GM12878 (cell line): ENCODE measurements at regions not wholly inside any gene's neighbourhood (a gene's known extent, or its start where the extent isn't known, plus 50 kb on each side); places are given as distances from the start of the nearest gene placed in this dataset.
"Not testable (repeated sequence)": the region's sequence is repeated elsewhere in the genome, so short reads cannot be mapped to it uniquely, and the experiment has no call there.

Source experiments
- ATAC-seq: fragments of 200-7000 bp; cut with Tn5 transposase; 3 replicates; pipeline ENCODE4 v1.9.1; 2020; ENCODE audit warnings: mild to moderate bottlenecking, moderate library complexity
- BruUV-seq: library from RNA; stranded (reverse); fragments of 400-500 nt; replicated peaks from 2 replicates; lab custom pipeline; 2021; lab: Mats Ljungman, UMichigan
- CTCF ChIA-PET: fragments of 300-600 bp; sonication (Branson Sonifier 250); formaldehyde crosslinking; extraction: SDS; loops from one replicate; lab custom pipeline; 2021; ENCODE audit warnings: inconsistent platforms; lab: Yijun Ruan, JAX
- POLR2A ChIA-PET: fragments of 350-600 bp; formaldehyde crosslinking; extraction: SDS; loops from one replicate; lab custom pipeline; 2021; ENCODE audit warnings: inconsistent platforms; lab: Charles Lee
- RAD21 ChIA-PET: fragments of 300-600 bp; sonication (Branson Sonifier 250); formaldehyde crosslinking; loops from one replicate; lab custom pipeline; 2023; ENCODE audit warnings: antibody characterized with exemption; ENCODE audit not compliant: unreplicated experiment; lab: Charles Lee
- SMC1A ChIA-PET: fragments of 300-600 bp; sonication (Branson Sonifier 250); formaldehyde crosslinking; loops from one replicate; lab custom pipeline; 2023; ENCODE audit not compliant: unreplicated experiment, uncharacterized antibody; lab: Charles Lee
- DNase-seq: peaks from one replicate; pipeline ENCODE4 v3.0.0-alpha.2; 2011; ENCODE audit warnings: low read depth, low spot score
- FAIRE-seq: peaks from 3 replicates; lab custom pipeline; 2011; peaks lifted over from hg19 to GRCh38; lab: Jason Lieb, UNC
- H2AFZ ChIP-seq: 2 replicates; pipeline ENCODE4 v1.6.0; 2011; ENCODE audit warnings: low read depth, low read length, control low read depth; ENCODE audit not compliant: control insufficient read depth
- H3K27ac ChIP-seq: 2 replicates; pipeline ENCODE4 v1.5.1; 2011; ENCODE audit warnings: control low read depth; ENCODE audit not compliant: control insufficient read depth, insufficient read depth
- H3K27me3 ChIP-seq, 2 experiments: replicated peaks in 1 of 2; 2 replicates each; pipeline versions ENCODE4 v1.6.0 to v1.6.1; 2011; ENCODE audit warnings: low read length in 1 of 2; ENCODE audit not compliant: control insufficient read depth in 2 of 2, insufficient read depth in 2 of 2
- H3K36me3 ChIP-seq, 2 experiments: 2 replicates each; pipeline ENCODE4 v1.5.1; 2011; ENCODE audit warnings: low read length in 1 of 2; ENCODE audit not compliant: control insufficient read depth in 2 of 2, insufficient read depth in 2 of 2
- H3K4me1 ChIP-seq: 2 replicates; pipeline ENCODE4 v1.6.1; 2011; ENCODE audit warnings: mild to moderate bottlenecking, low read length, moderate library complexity, mixed read lengths; ENCODE audit not compliant: control insufficient read depth, insufficient read depth
- H3K4me2 ChIP-seq: 2 replicates; pipeline ENCODE4 v1.6.0; 2011; ENCODE audit warnings: control low read depth; ENCODE audit not compliant: control insufficient read depth, insufficient read depth
- H3K4me3 ChIP-seq: fragments of 200-600 bp; sonication (generic); 2 replicates; pipeline ENCODE4 v1.5.1; 2016
- H3K79me2 ChIP-seq: 2 replicates; pipeline ENCODE4 v1.6.0; 2011; ENCODE audit warnings: low read length; ENCODE audit not compliant: control insufficient read depth, insufficient read depth
- H3K9ac ChIP-seq: 2 replicates; pipeline ENCODE4 v1.8.0; 2011; ENCODE audit warnings: low read length, control low read depth, mixed read lengths; ENCODE audit not compliant: control insufficient read depth, insufficient read depth
- H3K9me3 ChIP-seq: replicated peaks from 3 replicates; pipeline ENCODE4 v1.5.1; 2011; ENCODE audit warnings: mild to moderate bottlenecking, low read length; ENCODE audit not compliant: control insufficient read depth, insufficient read depth
- H4K20me1 ChIP-seq: 2 replicates; pipeline ENCODE4 v1.6.0; 2011; ENCODE audit not compliant: control insufficient read depth, insufficient read depth
- ASH2L ChIP-seq: fragments of 300-600, 200-600 bp; sonication (generic); IDR thresholded peaks from 2 replicates; pipeline ENCODE4 v1.6.1; 2017; ENCODE audit warnings: low read depth, mild to moderate bottlenecking, borderline replicate concordance
- CBX5 ChIP-seq: sonication (generic); IDR thresholded peaks from 2 replicates; pipeline ENCODE4 v1.6.1; 2016; ENCODE audit warnings: low read depth, moderate library complexity, mild to moderate bottlenecking, inconsistent platforms
- EED ChIP-seq: sonication (generic); IDR thresholded peaks from 2 replicates; pipeline ENCODE4 v1.6.1; 2016; ENCODE audit warnings: antibody characterized with exemption, low read depth
- FOS ChIP-seq: IDR thresholded peaks from 3 replicates; pipeline ENCODE4 v1.6.1; 2011; ENCODE audit warnings: borderline replicate concordance; ENCODE audit not compliant: insufficient read length; ENCODE audit errors: extremely low read depth
- GABPA ChIP-seq: IDR thresholded peaks from 2 replicates; pipeline ENCODE4 v1.6.1; 2014; ENCODE audit warnings: antibody characterized with exemption, low read depth, mild to moderate bottlenecking, inconsistent platforms
- JUNB ChIP-seq: IDR thresholded peaks from 2 replicates; pipeline ENCODE4 v1.6.1; 2016; ENCODE audit warnings: antibody characterized with exemption, mild to moderate bottlenecking
- KAT2A ChIP-seq: conservative IDR thresholded peaks from 2 replicates; pipeline ENCODE4 v1.6.1; 2011; ENCODE audit warnings: low read depth, low read length; ENCODE audit not compliant: control insufficient read depth
- MYC ChIP-seq: IDR thresholded peaks from 2 replicates; pipeline ENCODE4 v1.6.1; 2011; ENCODE audit warnings: mild to moderate bottlenecking, low read length, moderate library complexity, inconsistent platforms; ENCODE audit not compliant: insufficient read depth, insufficient replicate concordance, insufficient read length, severe bottlenecking
- NFYA ChIP-seq: IDR thresholded peaks from 2 replicates; pipeline ENCODE4 v1.6.1; 2011; ENCODE audit warnings: low read depth, mild to moderate bottlenecking, low read length, improper control_type of control experiment, borderline replicate concordance
- PML ChIP-seq: IDR thresholded peaks from 2 replicates; pipeline ENCODE4 v1.6.1; 2012; ENCODE audit warnings: low read length, inconsistent platforms
- YY1 ChIP-seq: IDR thresholded peaks from 2 replicates; pipeline ENCODE4 v1.6.1; 2011; ENCODE audit warnings: low read depth, mild to moderate bottlenecking, low read length
- WGBS: methylation state at CpG from one replicate; pipeline ENCODE4 v1.1.6; 2016; ENCODE audit warnings: low lambda C conversion rate; ENCODE audit not compliant: insufficient replicate concordance, insufficient coverage; ENCODE audit errors: missing lambda C conversion rate; 5-methylcytosine and 5-hydroxymethylcytosine counted together
- in situ Hi-C: fragments of 300-500 bp; cut with MboI; formaldehyde crosslinking; loops from 9 replicates; pipeline ENCODE4 v1.14.3; 2018; ENCODE audit warnings: mixed read lengths
- intact Hi-C: fragments of 100-400 bp; cut with micrococcal nuclease; formaldehyde crosslinking; loops from one replicate; pipeline ENCODE4 v1.14.2; 2022; ENCODE audit not compliant: unreplicated experiment
- TF ChIP-seq, protein P1 (sequence below), 3 experiments: IDR thresholded peaks in 2 of 3; conservative IDR thresholded peaks in 1 of 3; 2 replicates each; pipeline ENCODE4 v1.5.1; 2011; ENCODE audit warnings: low read depth in 3 of 3, low read length in 3 of 3, mild to moderate bottlenecking in 3 of 3, control low read depth in 2 of 3, moderate library complexity in 2 of 3, inconsistent platforms in 1 of 3, mixed read lengths in 1 of 3; ENCODE audit not compliant: control insufficient read depth in 2 of 3, insufficient read depth in 1 of 3; ENCODE audit errors: extremely low read depth in 1 of 3
- TF ChIP-seq, protein P2 (sequence below): IDR thresholded peaks from 2 replicates; pipeline ENCODE4 v1.6.1; 2011; ENCODE audit warnings: borderline replicate concordance, low read depth, mild to moderate bottlenecking, moderate library complexity, low read length; ENCODE audit not compliant: insufficient read depth, poor library complexity, severe bottlenecking
- TF ChIP-seq, protein P3 (sequence below): IDR thresholded peaks from 2 replicates; pipeline ENCODE4 v1.6.1; 2012; ENCODE audit warnings: low read depth, low read length, improper control_type of control experiment

DNA sequence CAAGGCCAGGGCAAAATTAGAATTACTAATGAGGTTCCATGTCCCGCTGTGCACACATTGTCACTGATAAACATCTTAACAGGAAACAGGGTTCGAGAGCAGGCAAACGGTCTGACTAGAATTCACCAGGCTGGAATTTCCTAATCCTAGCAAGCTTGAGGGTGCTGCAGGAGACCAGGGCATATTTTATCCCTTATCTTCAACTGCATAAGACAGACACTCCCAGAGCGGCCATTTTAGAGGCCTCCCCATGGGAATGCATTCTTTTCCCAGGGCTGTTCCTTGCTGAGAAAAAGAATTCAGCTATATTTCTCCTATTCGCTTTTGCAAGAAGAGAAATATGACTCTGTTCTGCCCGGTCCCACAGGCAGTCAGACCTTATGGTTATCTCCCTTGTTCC lies 282.5 kb upstream of the TACR3 start:
- H3K9ac ChIP-seq, BruUV-seq, H3K4me3 ChIP-seq, H3K4me2 ChIP-seq, POLR2A ChIA-PET, in situ Hi-C loops, H3K27ac ChIP-seq, intact Hi-C loops, H3K79me2 ChIP-seq, H3K4me1 ChIP-seq, RAD21 ChIA-PET, H3K9me3 ChIP-seq, FAIRE-seq, CTCF ChIA-PET, H3K27me3 ChIP-seq, ATAC-seq, DNase-seq, H4K20me1 ChIP-seq, H2AFZ ChIP-seq, H3K36me3 ChIP-seq, SMC1A ChIA-PET: not testable (repeated sequence)
- 41% methylated on average over 6 of the region's 6 CpGs for WGBS
- 0 out of 2 replicates have a peak, but pooled peaks have one; percentile 28 for TF ChIP-seq CBX5

DNA sequence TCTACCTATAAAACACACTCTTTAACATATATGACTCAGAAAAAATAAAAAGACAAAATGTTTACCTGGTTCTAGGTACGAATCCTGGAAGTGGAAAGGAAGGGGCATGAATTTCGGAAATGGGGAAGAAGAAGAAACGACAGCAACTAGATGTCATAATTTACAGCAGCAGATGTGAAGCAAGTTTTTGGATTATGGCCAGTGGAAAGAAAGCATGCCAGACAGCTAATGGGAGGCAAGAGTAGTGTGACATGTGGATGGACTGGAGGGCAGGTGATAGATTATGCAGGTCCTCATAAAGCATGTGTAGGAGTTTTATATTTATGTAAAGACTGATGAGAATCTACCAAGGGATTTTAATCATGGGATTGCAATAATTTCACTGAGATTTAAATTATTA lies 279.0 kb upstream of the TACR3 start:
- H3K27me3 ChIP-seq = no peaks in the 10 kb centered on the region
- H3K4me3 ChIP-seq = no peak overlapping the region
- no TSS peak for BruUV-seq
- H3K9ac ChIP-seq = no peak overlapping the region
- RAD21 ChIA-PET = no interaction called here
- POLR2A ChIA-PET = no interaction called here
- intact Hi-C loops (no loop called here), in situ Hi-C loops (no loop called here)
- 31% methylated on average over 3 of the region's 3 CpGs for WGBS
- H3K27ac ChIP-seq = no peak overlapping the region
- H2AFZ ChIP-seq = no peak overlapping the region
- DNase-seq = no peak
- SMC1A ChIA-PET = no interaction called here
- FAIRE-seq = no peak
- peaks cover 4% of the 10 kb centered on the region; the same call in 2 of the 3 replicates for H3K9me3 ChIP-seq
- no peaks in the 10 kb centered on the region for H3K36me3 ChIP-seq
- no peak overlapping the region for H3K4me2 ChIP-seq
- no peaks in the 10 kb centered on the region for H3K79me2 ChIP-seq
- no peak for ATAC-seq
- H4K20me1 ChIP-seq = no peaks in the 10 kb centered on the region
- no peaks in the 10 kb centered on the region for H3K4me1 ChIP-seq
- CTCF ChIA-PET = no interaction called here
- TF ChIP-seq MYC = no peak
- TF ChIP-seq, protein P1, sequence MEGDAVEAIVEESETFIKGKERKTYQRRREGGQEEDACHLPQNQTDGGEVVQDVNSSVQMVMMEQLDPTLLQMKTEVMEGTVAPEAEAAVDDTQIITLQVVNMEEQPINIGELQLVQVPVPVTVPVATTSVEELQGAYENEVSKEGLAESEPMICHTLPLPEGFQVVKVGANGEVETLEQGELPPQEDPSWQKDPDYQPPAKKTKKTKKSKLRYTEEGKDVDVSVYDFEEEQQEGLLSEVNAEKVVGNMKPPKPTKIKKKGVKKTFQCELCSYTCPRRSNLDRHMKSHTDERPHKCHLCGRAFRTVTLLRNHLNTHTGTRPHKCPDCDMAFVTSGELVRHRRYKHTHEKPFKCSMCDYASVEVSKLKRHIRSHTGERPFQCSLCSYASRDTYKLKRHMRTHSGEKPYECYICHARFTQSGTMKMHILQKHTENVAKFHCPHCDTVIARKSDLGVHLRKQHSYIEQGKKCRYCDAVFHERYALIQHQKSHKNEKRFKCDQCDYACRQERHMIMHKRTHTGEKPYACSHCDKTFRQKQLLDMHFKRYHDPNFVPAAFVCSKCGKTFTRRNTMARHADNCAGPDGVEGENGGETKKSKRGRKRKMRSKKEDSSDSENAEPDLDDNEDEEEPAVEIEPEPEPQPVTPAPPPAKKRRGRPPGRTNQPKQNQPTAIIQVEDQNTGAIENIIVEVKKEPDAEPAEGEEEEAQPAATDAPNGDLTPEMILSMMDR (IDR thresholded peaks at IDR 0.05 in 2 of 3, conservative IDR thresholded peaks at IDR 0.05 in 1 of 3; ENCODE audit: control insufficient read depth in 2 of 3, extremely low read depth in 1 of 3, insufficient read depth in 1 of 3, low read depth in 3 of 3, low read length in 3 of 3) = no peak
- TF ChIP-seq PML = no peak
- no peak for TF ChIP-seq JUNB
- no peak for TF ChIP-seq ASH2L
- TF ChIP-seq NFYA = no peak
- no peak for TF ChIP-seq FOS
- no peak for TF ChIP-seq EED
- TF ChIP-seq GABPA = no peak
- TF ChIP-seq, protein P2, sequence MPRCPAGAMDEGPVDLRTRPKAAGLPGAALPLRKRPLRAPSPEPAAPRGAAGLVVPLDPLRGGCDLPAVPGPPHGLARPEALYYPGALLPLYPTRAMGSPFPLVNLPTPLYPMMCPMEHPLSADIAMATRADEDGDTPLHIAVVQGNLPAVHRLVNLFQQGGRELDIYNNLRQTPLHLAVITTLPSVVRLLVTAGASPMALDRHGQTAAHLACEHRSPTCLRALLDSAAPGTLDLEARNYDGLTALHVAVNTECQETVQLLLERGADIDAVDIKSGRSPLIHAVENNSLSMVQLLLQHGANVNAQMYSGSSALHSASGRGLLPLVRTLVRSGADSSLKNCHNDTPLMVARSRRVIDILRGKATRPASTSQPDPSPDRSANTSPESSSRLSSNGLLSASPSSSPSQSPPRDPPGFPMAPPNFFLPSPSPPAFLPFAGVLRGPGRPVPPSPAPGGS = no peak
- TF ChIP-seq, protein P3, sequence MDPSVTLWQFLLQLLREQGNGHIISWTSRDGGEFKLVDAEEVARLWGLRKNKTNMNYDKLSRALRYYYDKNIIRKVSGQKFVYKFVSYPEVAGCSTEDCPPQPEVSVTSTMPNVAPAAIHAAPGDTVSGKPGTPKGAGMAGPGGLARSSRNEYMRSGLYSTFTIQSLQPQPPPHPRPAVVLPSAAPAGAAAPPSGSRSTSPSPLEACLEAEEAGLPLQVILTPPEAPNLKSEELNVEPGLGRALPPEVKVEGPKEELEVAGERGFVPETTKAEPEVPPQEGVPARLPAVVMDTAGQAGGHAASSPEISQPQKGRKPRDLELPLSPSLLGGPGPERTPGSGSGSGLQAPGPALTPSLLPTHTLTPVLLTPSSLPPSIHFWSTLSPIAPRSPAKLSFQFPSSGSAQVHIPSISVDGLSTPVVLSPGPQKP = no peak
- TF ChIP-seq KAT2A = no peak
- TF ChIP-seq YY1 = no peak
